Limb (tissue), 2 donors: ENCODE measurements at regions not wholly inside any gene's neighbourhood (a gene's known extent, or its start where the extent isn't known, plus 50 kb on each side); places are given as distances from the start of the nearest gene placed in this dataset.

Experiments used
- DNase-seq, 2 donors: peaks; one replicate each; pipeline ENCODE4 v3.0.0-alpha.2; 2016; ENCODE audit errors: extremely low spot score in 2 of 2

GRCh38 chr5:93117751-93118531 lies 463.1 kb downstream of the NR2F1-AS1 start:
- no peak for DNase-seq

GRCh38 chr5:93107805-93108520 lies 473.1 kb downstream of the NR2F1-AS1 start:
- DNase-seq: no peak

- no peak for DNase-seq
Measured at GRCh38 chr5:93107141-93107540, 473.9 kb downstream of the NR2F1-AS1 start.

- no peak for DNase-seq
Measured at GRCh38 chr5:93101661-93102060, 479.4 kb downstream of the NR2F1-AS1 start.

- no peak for DNase-seq
Measured at GRCh38 chr5:93100976-93101375, 480.0 kb downstream of the NR2F1-AS1 start.

GRCh38 chr5:93100428-93100827 lies 480.6 kb downstream of the NR2F1-AS1 start:
- DNase-seq: no peak

- DNase-seq: no peak
Measured at GRCh38 chr5:93099902-93100347, 481.1 kb downstream of the NR2F1-AS1 start.

- DNase-seq: no peak
Measured at GRCh38 chr5:93096561-93096960, 484.5 kb downstream of the NR2F1-AS1 start.

- peak in 1 of 2 donors; percentile 12 for DNase-seq
Measured at GRCh38 chr5:93092349-93093105, 488.5 kb downstream of the NR2F1-AS1 start.

- DNase-seq: no peak
Measured at GRCh38 chr5:93090698-93091097, 490.3 kb downstream of the NR2F1-AS1 start.

GRCh38 chr5:93088592-93089389 lies 492.2 kb downstream of the NR2F1-AS1 start:
- DNase-seq: no peak

GRCh38 chr5:93087326-93087725 lies 493.7 kb downstream of the NR2F1-AS1 start:
- DNase-seq: no peak

- DNase-seq: no peak
Measured at GRCh38 chr5:93082981-93083380, 498.0 kb downstream of the NR2F1-AS1 start.

GRCh38 chr5:93079046-93079445 lies 502.0 kb downstream of the NR2F1-AS1 start:
- no peak for DNase-seq

GRCh38 chr5:93078082-93079038 lies 502.7 kb downstream of the NR2F1-AS1 start:
- DNase-seq: peak; percentile 16 to 55

GRCh38 chr5:93076566-93076965 lies 504.5 kb downstream of the NR2F1-AS1 start:
- no peak for DNase-seq

- no peak for DNase-seq
Measured at GRCh38 chr5:93076096-93076495, 504.9 kb downstream of the NR2F1-AS1 start.

GRCh38 chr5:93073547-93073946 lies 507.5 kb downstream of the NR2F1-AS1 start:
- no peak for DNase-seq

- no peak for DNase-seq
Measured at GRCh38 chr5:93072831-93073459, 508.1 kb downstream of the NR2F1-AS1 start.

GRCh38 chr5:93071710-93072109 lies 509.3 kb downstream of the NR2F1-AS1 start:
- DNase-seq: no peak
